ENCODE measurements at regions not wholly inside any gene's neighbourhood (a gene's known extent, or its start where the extent isn't known, plus 50 kb on each side); places are given as distances from the start of the nearest gene placed in this dataset.

DNA sequence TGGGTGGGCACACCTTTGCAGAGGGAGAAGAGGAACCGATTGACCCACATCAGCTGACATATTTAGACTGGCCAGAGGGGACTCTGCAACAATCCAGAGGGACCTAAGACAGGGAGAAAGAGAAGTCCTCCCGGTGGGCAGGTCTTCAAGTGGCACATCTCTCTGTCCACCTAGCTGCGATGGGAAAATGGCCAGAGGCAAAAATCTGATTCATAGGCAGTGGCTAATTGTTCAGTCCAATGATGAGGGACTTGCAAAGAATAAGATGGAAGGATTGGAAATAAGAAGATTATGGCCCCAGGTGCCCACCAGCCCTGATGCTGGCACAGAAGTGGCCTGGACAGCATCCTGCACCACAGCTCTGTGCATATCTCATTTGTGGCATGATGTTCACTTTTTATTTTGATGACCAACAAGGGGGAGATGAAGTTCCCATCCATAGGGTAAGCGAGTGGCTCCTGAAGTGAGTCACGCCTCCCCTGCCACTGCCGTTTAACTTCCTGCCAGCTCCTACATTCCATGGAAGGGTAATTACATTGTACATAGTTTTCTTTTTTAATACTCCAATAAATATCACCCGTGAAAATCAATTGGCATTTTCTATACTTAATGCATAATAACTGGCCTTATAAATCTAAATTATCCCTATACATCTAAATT lies 659.6 kb downstream of the MATN1 start:
- TF ChIP-seq CTCF (IDR thresholded peaks at IDR 0.05; ENCODE audit: low read depth, low read length, poor library complexity, severe bottlenecking) (no peak), EZH2phosphoT487 (IDR thresholded peaks at IDR 0.05; ENCODE audit: borderline replicate concordance, low read length) (no peak)
